ENCODE measurements at regions not wholly inside any gene's neighbourhood (a gene's known extent, or its start where the extent isn't known, plus 50 kb on each side); places are given as distances from the start of the nearest gene placed in this dataset.

DNA sequence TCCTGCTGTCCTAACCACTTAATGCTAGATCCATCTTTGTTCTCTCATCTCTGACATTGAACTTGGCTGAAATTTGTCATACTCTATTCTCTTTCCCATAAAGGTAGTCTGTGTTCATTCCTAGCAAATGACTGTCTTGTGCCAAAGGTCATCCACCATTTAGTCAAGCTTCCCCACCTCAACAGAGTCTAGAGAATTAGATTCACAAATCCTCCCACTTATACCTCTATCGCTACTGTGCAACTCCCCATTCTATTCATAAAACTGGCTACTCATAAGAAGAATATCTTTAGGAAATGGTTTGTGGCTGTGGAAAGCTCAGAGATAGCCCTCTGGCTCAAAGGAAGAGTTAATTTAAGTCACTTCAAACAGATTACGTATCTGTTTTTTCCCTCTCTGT is 59.7 kb upstream of the MBNL1 start:
- no peak overlapping the region for H2AFZ ChIP-seq (ENCODE audit: low read depth, low read length)
- no peaks in the 10 kb centered on the region for H3K27me3 ChIP-seq (ENCODE audit: insufficient read depth, low read length, poor library complexity)
- no peak overlapping the region for H3K9ac ChIP-seq (ENCODE audit: low read depth, low read length)
- H3K27ac ChIP-seq (ENCODE audit: low read length): no peak overlapping the region
- DNase-seq: no peak
- H3K4me1 ChIP-seq (ENCODE audit: insufficient read depth, low read length): peaks cover 23% of the 10 kb centered on the region
- no peaks in the 10 kb centered on the region for H3K9me3 ChIP-seq (ENCODE audit: insufficient read depth, low read length, severe bottlenecking)
- peaks cover 30% of the 10 kb centered on the region for H3K79me2 ChIP-seq (ENCODE audit: insufficient read depth, low read length)
- H4K20me1 ChIP-seq (ENCODE audit: insufficient read depth, low read length): no peaks in the 10 kb centered on the region
- ATAC-seq (ENCODE audit: insufficient read depth, low read depth): no peak
- no peak overlapping the region for H3K4me3 ChIP-seq (ENCODE audit: low read depth in 1 of 2, low read length in 2 of 2)
- H3K36me3 ChIP-seq (ENCODE audit: insufficient read depth, low read length): no peaks in the 10 kb centered on the region
- no peak overlapping the region for H3K4me2 ChIP-seq (ENCODE audit: insufficient read depth, low read length)
- TF ChIP-seq EZH2 (IDR thresholded peaks at IDR 0.05; ENCODE audit: borderline replicate concordance, low read depth, low read length, severe bottlenecking): no peak
- TF ChIP-seq, protein P1, sequence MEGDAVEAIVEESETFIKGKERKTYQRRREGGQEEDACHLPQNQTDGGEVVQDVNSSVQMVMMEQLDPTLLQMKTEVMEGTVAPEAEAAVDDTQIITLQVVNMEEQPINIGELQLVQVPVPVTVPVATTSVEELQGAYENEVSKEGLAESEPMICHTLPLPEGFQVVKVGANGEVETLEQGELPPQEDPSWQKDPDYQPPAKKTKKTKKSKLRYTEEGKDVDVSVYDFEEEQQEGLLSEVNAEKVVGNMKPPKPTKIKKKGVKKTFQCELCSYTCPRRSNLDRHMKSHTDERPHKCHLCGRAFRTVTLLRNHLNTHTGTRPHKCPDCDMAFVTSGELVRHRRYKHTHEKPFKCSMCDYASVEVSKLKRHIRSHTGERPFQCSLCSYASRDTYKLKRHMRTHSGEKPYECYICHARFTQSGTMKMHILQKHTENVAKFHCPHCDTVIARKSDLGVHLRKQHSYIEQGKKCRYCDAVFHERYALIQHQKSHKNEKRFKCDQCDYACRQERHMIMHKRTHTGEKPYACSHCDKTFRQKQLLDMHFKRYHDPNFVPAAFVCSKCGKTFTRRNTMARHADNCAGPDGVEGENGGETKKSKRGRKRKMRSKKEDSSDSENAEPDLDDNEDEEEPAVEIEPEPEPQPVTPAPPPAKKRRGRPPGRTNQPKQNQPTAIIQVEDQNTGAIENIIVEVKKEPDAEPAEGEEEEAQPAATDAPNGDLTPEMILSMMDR (IDR thresholded peaks at IDR 0.05; ENCODE audit: borderline replicate concordance, extremely low read depth, low read length, poor library complexity, severe bottlenecking): no peak

DNA sequence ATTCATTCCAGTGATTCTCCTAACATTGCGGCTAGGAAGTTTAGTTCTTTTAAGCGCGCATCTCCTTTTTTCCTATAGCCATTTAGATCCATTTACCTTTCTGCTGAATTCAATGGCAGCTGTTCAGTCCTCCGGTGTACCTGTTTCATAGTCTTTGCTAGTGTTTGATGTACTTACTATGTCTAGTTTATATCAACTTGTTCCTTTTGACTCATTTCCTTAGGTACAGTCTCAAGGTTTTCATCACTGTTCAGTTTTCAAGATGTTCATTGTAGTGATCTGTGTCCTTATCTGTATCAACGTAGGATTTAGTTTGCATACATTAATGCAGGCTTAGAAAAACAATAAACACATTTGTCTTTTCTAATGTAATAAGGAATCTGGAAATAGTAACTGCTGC is 59.0 kb upstream of the MBNL1 start:
- Histone ChIP-seq H3K27ac (ENCODE audit: low read length) (no peak overlapping the region), H2AFZ (ENCODE audit: low read depth, low read length) (no peak overlapping the region), H3K4me1 (ENCODE audit: insufficient read depth, low read length) (peaks cover 19% of the 10 kb centered on the region), H3K4me3 (ENCODE audit: low read depth in 1 of 2, low read length in 2 of 2) (no peak overlapping the region), H3K9me3 (ENCODE audit: insufficient read depth, low read length, severe bottlenecking) (no peaks in the 10 kb centered on the region), H3K27me3 (ENCODE audit: insufficient read depth, low read length, poor library complexity) (no peaks in the 10 kb centered on the region), H3K4me2 (ENCODE audit: insufficient read depth, low read length) (no peak overlapping the region), H3K79me2 (ENCODE audit: insufficient read depth, low read length) (peaks cover 23% of the 10 kb centered on the region), H3K9ac (ENCODE audit: low read depth, low read length) (no peak overlapping the region), H3K36me3 (ENCODE audit: insufficient read depth, low read length) (no peaks in the 10 kb centered on the region), H4K20me1 (ENCODE audit: insufficient read depth, low read length) (no peaks in the 10 kb centered on the region)
- ATAC-seq (ENCODE audit: insufficient read depth, low read depth): no peak
- DNase-seq: no peak
- no peak for TF ChIP-seq EZH2 (IDR thresholded peaks at IDR 0.05; ENCODE audit: borderline replicate concordance, low read depth, low read length, severe bottlenecking)
- TF ChIP-seq, protein P1 (IDR thresholded peaks at IDR 0.05; ENCODE audit: borderline replicate concordance, extremely low read depth, low read length, poor library complexity, severe bottlenecking): no peak

DNA sequence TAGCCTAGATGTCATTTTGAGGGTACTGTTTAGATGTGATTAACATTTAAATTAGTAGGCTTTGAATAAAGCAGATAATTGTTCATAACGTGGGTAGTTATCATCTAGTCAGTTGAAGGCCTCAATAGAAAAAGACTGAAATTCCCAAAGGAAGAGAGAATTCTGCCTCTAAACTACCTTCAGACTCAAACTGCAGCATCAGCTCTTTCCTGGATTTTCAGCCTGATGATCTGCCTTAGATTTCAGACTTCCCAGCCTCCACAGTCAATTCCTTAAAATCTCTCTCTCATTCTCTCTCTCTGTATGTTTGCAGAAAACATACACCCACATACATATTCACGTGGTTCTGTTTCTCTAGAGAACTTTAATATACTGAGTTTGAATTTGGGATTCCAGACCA is 58.0 kb upstream of the MBNL1 start:
- Histone ChIP-seq H3K9me3 (ENCODE audit: insufficient read depth, low read length, severe bottlenecking) (no peaks in the 10 kb centered on the region), H3K36me3 (ENCODE audit: insufficient read depth, low read length) (no peaks in the 10 kb centered on the region), H3K27ac (ENCODE audit: low read length) (no peak overlapping the region), H3K27me3 (ENCODE audit: insufficient read depth, low read length, poor library complexity) (no peaks in the 10 kb centered on the region), H3K4me3 (ENCODE audit: low read depth in 1 of 2, low read length in 2 of 2) (no peak overlapping the region), H4K20me1 (ENCODE audit: insufficient read depth, low read length) (no peaks in the 10 kb centered on the region), H3K9ac (ENCODE audit: low read depth, low read length) (no peak overlapping the region), H3K4me2 (ENCODE audit: insufficient read depth, low read length) (no peak overlapping the region), H2AFZ (ENCODE audit: low read depth, low read length) (no peak overlapping the region), H3K4me1 (ENCODE audit: insufficient read depth, low read length) (peaks cover 10% of the 10 kb centered on the region), H3K79me2 (ENCODE audit: insufficient read depth, low read length) (peaks cover 13% of the 10 kb centered on the region)
- DNase-seq (no peak), ATAC-seq (ENCODE audit: insufficient read depth, low read depth) (no peak)
- no peak for TF ChIP-seq EZH2 (IDR thresholded peaks at IDR 0.05; ENCODE audit: borderline replicate concordance, low read depth, low read length, severe bottlenecking)
- TF ChIP-seq, protein P1 (IDR thresholded peaks at IDR 0.05; ENCODE audit: borderline replicate concordance, extremely low read depth, low read length, poor library complexity, severe bottlenecking): no peak

DNA sequence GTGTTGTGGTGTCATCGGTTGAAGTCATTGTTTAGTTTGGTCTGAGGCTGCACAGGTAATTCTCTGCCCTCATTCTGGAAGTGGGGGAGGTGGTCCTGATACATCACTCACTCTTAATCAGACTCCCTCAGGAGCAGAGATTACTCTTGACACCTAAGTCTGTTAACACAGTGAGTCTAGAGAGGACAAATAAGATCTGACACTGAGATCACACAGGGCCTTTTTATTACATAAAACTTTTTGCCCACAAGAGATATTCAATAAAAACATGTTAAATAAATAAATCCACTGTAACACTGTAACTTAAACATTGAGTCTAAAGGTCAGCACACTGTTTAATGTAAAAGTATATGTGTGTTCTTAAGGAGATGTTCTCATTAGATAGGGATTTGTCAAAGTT is 57.1 kb upstream of the MBNL1 start:
- Histone ChIP-seq H3K4me1 (ENCODE audit: insufficient read depth, low read length) (0 out of 2 replicates have a peak, but pooled peaks cover 4% of the 10 kb centered on the region), H2AFZ (ENCODE audit: low read depth, low read length) (no peak overlapping the region), H3K79me2 (ENCODE audit: insufficient read depth, low read length) (peaks cover 5% of the 10 kb centered on the region; the same call in 1 of the 2 replicates), H3K27ac (ENCODE audit: low read length) (no peak overlapping the region), H3K9ac (ENCODE audit: low read depth, low read length) (no peak overlapping the region), H3K27me3 (ENCODE audit: insufficient read depth, low read length, poor library complexity) (no peaks in the 10 kb centered on the region), H3K36me3 (ENCODE audit: insufficient read depth, low read length) (no peaks in the 10 kb centered on the region), H3K4me2 (ENCODE audit: insufficient read depth, low read length) (no peak overlapping the region), H4K20me1 (ENCODE audit: insufficient read depth, low read length) (no peaks in the 10 kb centered on the region), H3K9me3 (ENCODE audit: insufficient read depth, low read length, severe bottlenecking) (no peaks in the 10 kb centered on the region), H3K4me3 (ENCODE audit: low read depth in 1 of 2, low read length in 2 of 2) (no peak overlapping the region)
- ATAC-seq (ENCODE audit: insufficient read depth, low read depth) (no peak), DNase-seq (no peak)
- TF ChIP-seq, protein P1 (IDR thresholded peaks at IDR 0.05; ENCODE audit: borderline replicate concordance, extremely low read depth, low read length, poor library complexity, severe bottlenecking): no peak
- TF ChIP-seq EZH2 (IDR thresholded peaks at IDR 0.05; ENCODE audit: borderline replicate concordance, low read depth, low read length, severe bottlenecking): no peak

All from DND-41 (cell line).